DOHH2 (cell line): ENCODE measurements at regions not wholly inside any gene's neighbourhood (a gene's known extent, or its start where the extent isn't known, plus 50 kb on each side); places are given as distances from the start of the nearest gene placed in this dataset.

Source experiments
- EZH2phosphoT487 ChIP-seq: fragments of 200-600 bp; sonication (generic); IDR thresholded peaks from 2 replicates; pipeline ENCODE4 v1.6.1; 2017; ENCODE audit warnings: borderline replicate concordance, mild to moderate bottlenecking, antibody characterized with exemption, low read length, moderate library complexity, mixed read lengths
- TF ChIP-seq, protein P1 (sequence below): fragments of 200-600 bp; sonication (generic); IDR thresholded peaks from one replicate; pipeline ENCODE4 v1.5.1; 2014; ENCODE audit warnings: antibody characterized with exemption, mild to moderate bottlenecking, low read depth, low read length; ENCODE audit not compliant: poor library complexity, severe bottlenecking

DNA sequence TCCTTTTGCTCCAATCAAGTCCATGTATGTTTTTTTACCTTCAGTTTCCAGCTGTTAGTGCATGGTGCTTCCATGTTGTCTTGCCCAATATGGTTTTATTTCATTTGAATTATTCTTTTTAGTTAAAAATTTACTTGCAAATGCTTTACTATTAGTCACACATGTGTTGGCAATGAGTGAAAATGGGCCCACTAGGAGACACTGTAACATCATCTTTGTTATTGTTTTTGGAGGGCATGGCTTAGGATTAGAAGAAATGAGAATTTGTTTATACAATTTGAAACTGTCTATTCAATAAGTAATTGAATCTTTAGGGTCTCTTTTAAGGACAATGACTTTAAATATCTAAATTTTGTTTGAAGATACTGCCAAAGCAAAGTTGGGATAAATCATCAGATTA is 133.7 kb downstream of the BRMS1L start:
- TF ChIP-seq, protein P1, sequence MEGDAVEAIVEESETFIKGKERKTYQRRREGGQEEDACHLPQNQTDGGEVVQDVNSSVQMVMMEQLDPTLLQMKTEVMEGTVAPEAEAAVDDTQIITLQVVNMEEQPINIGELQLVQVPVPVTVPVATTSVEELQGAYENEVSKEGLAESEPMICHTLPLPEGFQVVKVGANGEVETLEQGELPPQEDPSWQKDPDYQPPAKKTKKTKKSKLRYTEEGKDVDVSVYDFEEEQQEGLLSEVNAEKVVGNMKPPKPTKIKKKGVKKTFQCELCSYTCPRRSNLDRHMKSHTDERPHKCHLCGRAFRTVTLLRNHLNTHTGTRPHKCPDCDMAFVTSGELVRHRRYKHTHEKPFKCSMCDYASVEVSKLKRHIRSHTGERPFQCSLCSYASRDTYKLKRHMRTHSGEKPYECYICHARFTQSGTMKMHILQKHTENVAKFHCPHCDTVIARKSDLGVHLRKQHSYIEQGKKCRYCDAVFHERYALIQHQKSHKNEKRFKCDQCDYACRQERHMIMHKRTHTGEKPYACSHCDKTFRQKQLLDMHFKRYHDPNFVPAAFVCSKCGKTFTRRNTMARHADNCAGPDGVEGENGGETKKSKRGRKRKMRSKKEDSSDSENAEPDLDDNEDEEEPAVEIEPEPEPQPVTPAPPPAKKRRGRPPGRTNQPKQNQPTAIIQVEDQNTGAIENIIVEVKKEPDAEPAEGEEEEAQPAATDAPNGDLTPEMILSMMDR = no peak
- TF ChIP-seq EZH2phosphoT487 = no peak
